ENCODE measurements at regions not wholly inside any gene's neighbourhood (a gene's known extent, or its start where the extent isn't known, plus 50 kb on each side); places are given as distances from the start of the nearest gene placed in this dataset.
"Not testable (repeated sequence)": the region's sequence is repeated elsewhere in the genome, so short reads cannot be mapped to it uniquely, and the experiment has no call there.

GRCh38 chr10:130956251-130956650 is 355.3 kb downstream of the TCERG1L start:
- DNase-seq, result no peak

- no peak for DNase-seq
Measured at GRCh38 chr10:130957423-130957822, 354.1 kb downstream of the TCERG1L start.

DNA sequence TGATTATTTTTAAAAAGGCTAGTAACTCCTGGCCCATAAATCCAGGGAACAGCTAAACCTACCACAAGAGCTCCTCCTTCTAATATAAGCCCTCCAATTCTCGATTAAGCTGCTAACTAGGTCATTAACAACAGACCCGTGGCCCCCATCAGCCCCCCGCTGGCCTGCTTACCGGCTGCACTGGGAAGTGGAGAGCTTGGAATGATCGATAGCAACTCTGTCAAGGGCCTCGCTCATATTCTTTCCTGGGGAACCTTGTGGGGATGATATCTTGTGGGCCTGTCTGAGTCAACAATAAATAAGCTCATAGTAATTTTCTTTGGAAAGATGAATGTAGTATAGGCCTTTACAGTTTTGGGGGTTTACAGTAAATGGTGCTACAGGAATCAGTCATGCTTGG is 353.5 kb downstream of the TCERG1L start:
- no peak for DNase-seq

DNA sequence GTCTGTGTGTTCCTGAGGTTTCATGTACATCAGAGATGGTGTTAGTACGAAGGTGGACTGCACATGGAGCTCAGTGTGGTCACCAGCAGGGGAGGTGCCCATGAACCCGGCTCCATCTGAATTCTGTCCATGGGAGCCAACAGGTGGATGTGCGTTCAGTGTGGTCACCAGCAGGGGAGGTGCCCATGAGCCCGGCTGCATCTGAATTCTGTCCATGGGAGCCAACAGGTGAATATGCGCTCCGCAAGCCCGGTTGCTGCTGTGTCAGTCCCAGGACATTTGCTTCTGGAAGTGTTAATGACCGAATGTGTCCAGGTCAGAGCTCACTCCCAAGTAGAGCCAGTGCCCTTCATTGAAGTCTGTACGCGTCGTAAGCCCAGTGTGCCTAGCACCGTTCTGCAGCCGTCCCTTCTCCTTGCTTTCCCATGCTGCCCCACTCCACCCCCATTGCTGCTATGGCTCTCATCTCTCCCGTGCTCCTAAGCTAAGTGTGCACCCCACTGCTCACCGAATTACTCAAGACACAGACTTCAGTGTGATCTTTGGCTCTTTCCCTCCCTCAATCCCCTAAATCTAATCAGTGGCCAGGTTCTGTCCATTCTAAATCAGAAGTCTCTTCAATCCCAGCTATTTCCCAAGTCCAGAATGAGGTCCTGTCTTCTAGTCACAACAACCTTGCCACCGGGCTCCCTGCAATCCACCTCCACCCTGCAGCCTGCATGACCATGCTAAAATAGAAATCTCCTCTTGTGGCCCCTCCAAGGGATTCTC is 352.4 kb downstream of the TCERG1L start:
- DNase-seq, result no peak

- no peak for DNase-seq
Measured at GRCh38 chr10:130959752-130960195, 351.7 kb downstream of the TCERG1L start.

- no peak for DNase-seq
Measured at GRCh38 chr10:130960531-130960930, 351.0 kb downstream of the TCERG1L start.

GRCh38 chr10:130961506-130962239 is 349.8 kb downstream of the TCERG1L start:
- no peak for DNase-seq

DNA sequence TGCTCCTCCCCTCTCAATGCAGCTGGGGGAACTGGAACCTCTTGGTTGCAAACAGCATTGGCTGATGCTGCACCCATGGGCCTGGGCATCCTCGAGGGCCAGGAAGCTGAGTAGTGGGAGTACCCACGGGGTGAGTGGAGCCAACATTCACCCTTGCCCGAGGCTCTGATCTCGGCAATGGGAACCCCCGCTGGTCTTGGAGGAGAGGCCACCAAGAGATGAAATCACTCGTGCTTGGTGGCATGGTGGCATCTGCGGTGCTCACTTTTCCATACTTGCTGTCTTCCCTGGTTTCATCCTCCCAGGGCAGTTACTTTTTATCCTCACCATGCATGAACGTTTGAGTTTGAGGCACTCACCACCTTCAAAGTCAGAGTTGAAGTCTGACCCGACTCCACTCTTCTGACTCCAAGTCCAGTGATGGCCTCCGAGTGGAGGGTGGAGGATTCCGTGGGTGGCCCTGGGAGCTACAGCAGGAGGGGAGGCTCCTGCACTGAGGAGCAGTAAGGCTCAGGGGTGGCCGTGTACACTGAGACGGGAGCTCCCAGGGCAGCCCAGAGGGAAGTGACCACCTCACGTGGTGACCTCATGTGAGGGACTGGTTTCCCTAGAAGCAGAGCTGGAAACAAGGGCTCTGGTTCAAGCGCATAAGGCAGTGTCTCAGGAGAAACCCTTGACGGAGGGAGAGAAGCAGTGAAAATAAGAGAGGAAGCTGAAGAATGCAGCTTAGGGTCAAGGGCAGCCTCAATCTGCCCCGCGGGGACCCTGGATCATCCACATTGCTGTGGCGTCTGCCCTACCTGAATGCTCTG is 349.1 kb downstream of the TCERG1L start:
- no peak for DNase-seq

DNA sequence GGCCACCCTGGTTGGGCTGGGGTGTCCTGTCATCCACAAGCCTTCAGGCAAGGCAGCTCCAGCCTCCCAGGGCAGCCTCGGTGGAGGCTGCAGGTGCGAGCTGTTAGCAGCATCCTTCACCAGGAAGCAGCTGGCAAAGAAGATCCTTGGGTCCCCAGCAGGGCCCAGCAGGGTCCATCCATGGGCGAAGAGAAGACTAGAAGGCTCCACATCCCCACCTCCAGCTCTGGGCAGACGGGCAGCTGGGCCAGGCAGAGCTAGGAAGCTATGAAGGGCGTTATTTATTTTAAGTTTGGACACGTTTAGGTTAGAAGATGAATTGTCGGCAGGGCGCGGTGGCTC is 348.5 kb downstream of the TCERG1L start:
- no peak for DNase-seq

DNA sequence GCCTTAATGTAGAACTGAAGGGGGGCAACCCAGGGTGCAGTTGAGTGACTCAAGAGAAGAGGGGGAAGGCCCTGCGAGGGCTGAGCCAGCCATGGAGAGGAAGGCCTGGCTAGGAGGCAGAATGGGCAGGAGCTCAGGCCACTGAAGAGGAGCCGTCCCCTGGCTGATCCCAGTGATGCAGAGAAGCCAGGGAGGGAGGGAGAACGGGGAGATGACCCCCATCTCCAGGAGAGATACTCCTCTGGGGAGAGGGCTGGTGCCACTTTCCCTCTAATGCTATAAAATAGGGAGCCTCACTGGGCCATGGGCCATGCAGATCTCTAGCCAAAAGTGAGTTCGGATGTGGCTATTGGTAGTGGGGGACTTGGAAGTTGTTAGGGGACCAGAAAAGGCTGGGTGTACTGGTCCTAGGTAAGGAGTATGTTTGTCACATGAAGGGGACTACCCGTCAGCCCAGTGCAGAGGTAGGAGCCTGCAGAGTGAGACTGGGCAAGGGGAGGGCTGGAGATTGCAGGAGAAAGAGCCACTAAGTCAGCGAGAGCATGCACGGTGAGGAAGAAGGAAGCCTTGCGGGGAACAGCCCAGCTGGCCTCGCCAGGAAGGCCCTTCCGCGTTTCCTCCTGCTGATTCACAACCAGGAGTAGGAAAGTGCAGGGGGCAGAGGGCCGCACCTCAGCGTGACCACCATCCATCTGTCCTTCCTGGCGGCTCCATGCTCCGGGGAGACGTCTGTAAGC is 347.6 kb downstream of the TCERG1L start:
- no peak for DNase-seq

GRCh38 chr10:130964771-130965170 is 346.8 kb downstream of the TCERG1L start:
- no peak for DNase-seq

- no peak for DNase-seq
Measured at GRCh38 chr10:130967161-130967560, 344.4 kb downstream of the TCERG1L start.

DNA sequence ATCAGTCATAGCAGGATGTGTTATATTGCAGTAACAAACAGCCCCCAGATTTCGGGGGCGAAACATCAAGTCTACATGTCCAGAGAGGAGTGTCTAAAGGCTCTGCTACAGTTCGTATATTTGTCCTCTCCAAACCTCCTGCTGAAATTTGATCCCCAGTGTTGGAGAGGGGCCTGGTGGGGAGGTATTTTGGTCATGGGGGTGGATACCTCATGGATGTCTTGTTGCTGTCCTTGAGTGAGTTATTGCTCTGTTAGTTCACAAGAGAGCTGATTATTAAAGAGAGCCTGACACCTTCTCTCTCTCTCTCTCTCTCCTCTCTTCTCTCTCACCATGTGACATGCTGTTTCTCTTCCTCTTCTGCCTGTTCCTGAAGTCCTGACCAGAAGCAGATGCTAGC is 343.7 kb downstream of the TCERG1L start:
- no peak for DNase-seq

DNA sequence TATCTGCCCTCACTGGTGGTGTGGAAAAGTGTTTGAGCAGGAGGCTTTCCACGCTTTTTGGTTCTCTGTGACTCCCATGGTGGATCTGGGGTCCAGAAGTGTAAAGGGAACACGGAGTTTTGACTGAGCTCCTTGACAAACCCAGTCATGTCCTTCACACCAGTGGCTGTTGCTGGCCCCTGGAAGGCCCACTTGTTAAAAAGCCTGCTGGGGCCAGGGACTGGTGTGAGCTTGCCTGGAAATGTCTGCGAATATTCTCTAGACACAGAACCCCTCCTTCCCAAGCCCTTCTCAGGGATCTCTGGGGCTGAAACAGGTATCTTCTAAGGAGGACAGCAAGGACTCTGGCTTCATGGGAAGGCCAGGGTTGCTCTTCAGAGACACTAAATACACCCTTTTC is 343.0 kb downstream of the TCERG1L start:
- DNase-seq, result no peak

GRCh38 chr10:130968964-130969363 is 342.6 kb downstream of the TCERG1L start:
- DNase-seq, result no peak

- no peak for DNase-seq
Measured at GRCh38 chr10:130969700-130970099, 341.8 kb downstream of the TCERG1L start.

DNA sequence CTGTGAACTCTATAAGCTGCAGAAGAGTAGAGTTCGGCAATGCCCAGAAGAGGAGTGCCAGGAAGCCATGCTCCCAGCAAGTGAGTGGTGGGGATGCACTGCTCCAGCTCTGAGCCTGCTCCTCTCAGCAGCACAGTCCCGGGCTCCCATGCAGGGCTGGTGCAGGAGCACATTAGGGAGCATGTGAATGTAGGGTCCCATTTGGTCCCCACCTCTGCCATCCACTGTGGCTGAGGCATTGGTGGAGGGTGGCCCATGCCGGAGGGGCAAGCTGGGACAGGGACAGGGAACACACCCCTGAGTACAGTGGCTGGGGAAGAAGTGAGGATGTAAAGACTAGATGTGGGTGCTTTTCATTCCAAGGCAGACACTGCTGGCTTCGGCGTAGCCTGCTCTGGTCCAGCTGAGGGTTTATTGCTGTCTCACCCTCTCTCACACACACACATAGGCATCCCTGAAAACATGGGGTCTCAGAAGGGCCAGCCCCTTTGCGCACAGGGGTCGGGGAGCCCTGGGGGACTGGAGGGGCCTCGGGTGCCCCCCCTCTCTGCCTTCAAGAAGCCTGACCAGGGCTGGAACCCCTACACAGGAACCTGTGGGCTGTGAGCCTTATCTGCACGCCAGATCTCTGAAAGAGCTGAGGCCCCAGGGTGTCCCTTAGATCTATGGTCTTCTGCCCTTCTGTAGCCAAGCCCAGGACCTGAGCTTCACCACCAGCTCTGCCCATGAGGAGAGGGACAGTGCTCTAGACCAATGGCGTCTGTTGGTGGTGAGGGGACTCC is 341.0 kb downstream of the TCERG1L start:
- no peak for DNase-seq

DNA sequence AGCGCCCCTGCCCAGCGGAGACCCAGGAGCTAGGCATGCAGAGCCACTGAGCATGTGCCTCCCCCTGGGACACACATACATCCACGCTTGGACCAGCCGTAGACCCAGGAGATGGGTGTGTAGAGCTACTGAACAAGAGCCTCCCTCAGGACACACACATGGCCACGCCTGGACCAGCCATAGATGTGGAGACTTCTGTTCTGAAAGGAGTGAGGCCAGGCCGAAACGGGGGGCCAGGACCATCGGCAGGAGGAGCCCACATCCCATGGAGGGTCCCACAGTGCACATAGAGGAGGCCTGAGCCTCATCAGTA is 340.4 kb downstream of the TCERG1L start:
- no peak for DNase-seq

- no peak for DNase-seq
Measured at GRCh38 chr10:130973127-130973839, 338.2 kb downstream of the TCERG1L start.

DNA sequence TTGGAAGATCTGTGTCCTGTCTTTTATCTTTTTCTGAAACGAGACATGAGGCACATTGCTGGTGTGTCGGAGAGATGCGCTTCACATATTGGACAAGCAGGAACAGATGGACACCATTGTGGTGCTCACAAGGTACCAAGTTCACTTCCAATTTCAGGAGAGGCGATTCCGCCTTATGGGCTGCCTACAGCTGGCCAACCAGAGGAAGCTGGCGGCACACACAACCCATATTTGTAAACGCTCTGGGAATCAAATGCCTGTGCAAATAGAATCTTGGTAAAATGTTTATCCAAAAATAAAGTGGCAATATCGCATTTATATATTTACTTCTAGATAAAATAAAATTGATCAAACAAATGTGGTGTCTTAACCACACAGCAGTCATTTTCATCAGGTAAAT is 337.4 kb downstream of the TCERG1L start:
- DNase-seq, result no peak

GRCh38 chr10:130975351-130975750 is 336.2 kb downstream of the TCERG1L start:
- DNase-seq, result not testable (repeated sequence)
